Activated CD8-positive, alpha-beta T cell treated with anti-CD3 and anti-CD28 coated beads, Interleukin-2, amount 10 ng/mL, durations not matched to agents 7 days and 5 days (primary cell): ENCODE measurements at regions not wholly inside any gene's neighbourhood (a gene's known extent, or its start where the extent isn't known, plus 50 kb on each side); places are given as distances from the start of the nearest gene placed in this dataset.

Experiments
- ATAC-seq: fragments of 150-1000 bp; cut with Tn5 transposase; one replicate; pipeline ENCODE4 v1.10.0; 2021; ENCODE audit warnings: moderate library complexity
- CTCF ChIA-PET: fragments of 350-600 bp; sonication (Branson Sonifier 250); formaldehyde crosslinking; loops from one replicate; lab custom pipeline; 2021; ENCODE audit warnings: antibody characterized with exemption; lab: Charles Lee
- POLR2A ChIA-PET: fragments of 350-600 bp; sonication (Branson Sonifier 250); formaldehyde crosslinking; loops from one replicate; lab custom pipeline; 2021; ENCODE audit warnings: antibody characterized with exemption; lab: Charles Lee
- DNase-seq: peaks from one replicate; pipeline ENCODE4 v3.0.0-alpha.2; 2020
- H3K27ac Mint-ChIP-seq: one replicate; pipeline ENCODE4 v1.8.0; 2021; ENCODE audit warnings: mild to moderate bottlenecking, mixed read lengths
- H3K27me3 Mint-ChIP-seq: one replicate; pipeline ENCODE4 v1.8.0; 2021; ENCODE audit warnings: low read depth, mixed read lengths
- H3K36me3 Mint-ChIP-seq: one replicate; pipeline ENCODE4 v1.8.0; 2021; ENCODE audit warnings: low read depth, mixed read lengths
- H3K4me1 Mint-ChIP-seq: one replicate; pipeline ENCODE4 v1.8.0; 2021; ENCODE audit warnings: low read depth, mixed read lengths
- H3K4me3 Mint-ChIP-seq: one replicate; pipeline ENCODE4 v1.8.0; 2021; ENCODE audit warnings: mild to moderate bottlenecking, mixed read lengths
- H3K9me3 Mint-ChIP-seq: one replicate; pipeline ENCODE4 v1.8.0; 2022; ENCODE audit warnings: mixed read lengths; ENCODE audit not compliant: insufficient read depth

GRCh38 chr1:177833631-177834030 is 136.2 kb downstream of the SEC16B start:
- ChIA-PET CTCF (no interaction called here), POLR2A (no interaction called here)
- Mint-ChIP-seq H3K27ac (no peak overlapping the region), H3K4me3 (no peak overlapping the region), H3K27me3 (no peaks in the 10 kb centered on the region), H3K36me3 (no peaks in the 10 kb centered on the region), H3K9me3 (peaks cover 8% of the 10 kb centered on the region), H3K4me1 (no peaks in the 10 kb centered on the region)
- no peak for ATAC-seq
- no peak for DNase-seq

GRCh38 chr1:177830531-177831135 is 139.2 kb downstream of the SEC16B start:
- CTCF ChIA-PET = no interaction called here
- Mint-ChIP-seq H3K27me3 (no peaks in the 10 kb centered on the region), H3K36me3 (no peaks in the 10 kb centered on the region), H3K27ac (no peak overlapping the region), H3K9me3 (peaks cover 8% of the 10 kb centered on the region), H3K4me3 (no peak overlapping the region), H3K4me1 (no peaks in the 10 kb centered on the region)
- DNase-seq (no peak), ATAC-seq (no peak)
- POLR2A ChIA-PET = no interaction called here

- no peaks in the 10 kb centered on the region for H3K27me3 Mint-ChIP-seq
- ChIA-PET CTCF (no interaction called here), POLR2A (no interaction called here)
- H3K4me1 Mint-ChIP-seq = peaks cover 2% of the 10 kb centered on the region
- ATAC-seq (no peak), DNase-seq (no peak)
- H3K36me3 Mint-ChIP-seq = no peaks in the 10 kb centered on the region
- H3K4me3 Mint-ChIP-seq = no peak overlapping the region
- H3K27ac Mint-ChIP-seq = no peak overlapping the region
- H3K9me3 Mint-ChIP-seq = peaks cover 7% of the 10 kb centered on the region
Measured at GRCh38 chr1:177825276-177825901, 144.5 kb downstream of the SEC16B start.

- Mint-ChIP-seq H3K4me3 (no peak overlapping the region), H3K36me3 (no peaks in the 10 kb centered on the region), H3K9me3 (peaks cover 5% of the 10 kb centered on the region), H3K27me3 (no peaks in the 10 kb centered on the region), H3K27ac (no peak overlapping the region), H3K4me1 (peaks cover 2% of the 10 kb centered on the region)
- ATAC-seq (no peak), DNase-seq (no peak)
- CTCF ChIA-PET = no interaction called here
- POLR2A ChIA-PET = no interaction called here
Measured at GRCh38 chr1:177824508-177824982, 145.3 kb downstream of the SEC16B start.

GRCh38 chr1:177820213-177820612 is 149.6 kb downstream of the SEC16B start:
- H3K27me3 Mint-ChIP-seq = no peaks in the 10 kb centered on the region
- peaks cover 4% of the 10 kb centered on the region for H3K9me3 Mint-ChIP-seq
- ChIA-PET POLR2A (no interaction called here), CTCF (no interaction called here)
- no peak overlapping the region for H3K4me3 Mint-ChIP-seq
- no peak overlapping the region for H3K27ac Mint-ChIP-seq
- no peaks in the 10 kb centered on the region for H3K36me3 Mint-ChIP-seq
- peaks cover 2% of the 10 kb centered on the region for H3K4me1 Mint-ChIP-seq
- ATAC-seq (no peak), DNase-seq (no peak)

- H3K27ac Mint-ChIP-seq = no peak overlapping the region
- ATAC-seq (no peak), DNase-seq (no peak)
- no peaks in the 10 kb centered on the region for H3K4me1 Mint-ChIP-seq
- POLR2A ChIA-PET = no interaction called here
- H3K4me3 Mint-ChIP-seq = no peak overlapping the region
- no peaks in the 10 kb centered on the region for H3K27me3 Mint-ChIP-seq
- H3K9me3 Mint-ChIP-seq = peaks cover 4% of the 10 kb centered on the region
- CTCF ChIA-PET = no interaction called here
- no peaks in the 10 kb centered on the region for H3K36me3 Mint-ChIP-seq
Measured at GRCh38 chr1:177817937-177818875, 151.7 kb downstream of the SEC16B start.

- no peaks in the 10 kb centered on the region for H3K9me3 Mint-ChIP-seq
- no peaks in the 10 kb centered on the region for H3K4me1 Mint-ChIP-seq
- no peaks in the 10 kb centered on the region for H3K36me3 Mint-ChIP-seq
- ATAC-seq (no peak), DNase-seq (no peak)
- ChIA-PET POLR2A (no interaction called here), CTCF (no interaction called here)
- H3K4me3 Mint-ChIP-seq = no peak overlapping the region
- H3K27ac Mint-ChIP-seq = no peak overlapping the region
- no peaks in the 10 kb centered on the region for H3K27me3 Mint-ChIP-seq
Measured at GRCh38 chr1:177812650-177813049, 157.2 kb downstream of the SEC16B start.

GRCh38 chr1:177812144-177812543 is 157.7 kb downstream of the SEC16B start:
- CTCF ChIA-PET = no interaction called here
- Mint-ChIP-seq H3K27me3 (no peaks in the 10 kb centered on the region), H3K9me3 (no peaks in the 10 kb centered on the region), H3K27ac (no peak overlapping the region), H3K4me1 (no peaks in the 10 kb centered on the region), H3K36me3 (no peaks in the 10 kb centered on the region), H3K4me3 (no peak overlapping the region)
- ATAC-seq (no peak), DNase-seq (no peak)
- POLR2A ChIA-PET = no interaction called here

GRCh38 chr1:177811429-177811828 is 158.4 kb downstream of the SEC16B start:
- Mint-ChIP-seq H3K27ac (no peak overlapping the region), H3K4me1 (no peaks in the 10 kb centered on the region), H3K27me3 (no peaks in the 10 kb centered on the region), H3K4me3 (no peak overlapping the region), H3K9me3 (no peaks in the 10 kb centered on the region), H3K36me3 (no peaks in the 10 kb centered on the region)
- DNase-seq = no peak
- POLR2A ChIA-PET = no interaction called here
- no peak for ATAC-seq
- CTCF ChIA-PET = no interaction called here

- Mint-ChIP-seq H3K27ac (no peak overlapping the region), H3K27me3 (no peaks in the 10 kb centered on the region), H3K9me3 (peaks cover 5% of the 10 kb centered on the region), H3K36me3 (no peaks in the 10 kb centered on the region), H3K4me3 (no peak overlapping the region), H3K4me1 (no peaks in the 10 kb centered on the region)
- ATAC-seq = no peak
- DNase-seq = no peak
- ChIA-PET POLR2A (no interaction called here), CTCF (no interaction called here)
Measured at GRCh38 chr1:177809819-177810218, 160.0 kb downstream of the SEC16B start.

- H3K4me3 Mint-ChIP-seq = no peak overlapping the region
- ATAC-seq (no peak), DNase-seq (no peak)
- peaks cover 5% of the 10 kb centered on the region for H3K4me1 Mint-ChIP-seq
- H3K27me3 Mint-ChIP-seq = no peaks in the 10 kb centered on the region
- ChIA-PET CTCF (no interaction called here), POLR2A (no interaction called here)
- peaks cover 5% of the 10 kb centered on the region for H3K9me3 Mint-ChIP-seq
- H3K27ac Mint-ChIP-seq = no peak overlapping the region
- H3K36me3 Mint-ChIP-seq = no peaks in the 10 kb centered on the region
Measured at GRCh38 chr1:177802304-177802703, 167.6 kb downstream of the SEC16B start.

GRCh38 chr1:177801790-177802189 is 168.1 kb downstream of the SEC16B start:
- Mint-ChIP-seq H3K4me3 (no peak overlapping the region), H3K36me3 (no peaks in the 10 kb centered on the region), H3K27ac (no peak overlapping the region), H3K4me1 (peaks cover 5% of the 10 kb centered on the region), H3K27me3 (no peaks in the 10 kb centered on the region), H3K9me3 (peaks cover 5% of the 10 kb centered on the region)
- no peak for ATAC-seq
- CTCF ChIA-PET = no interaction called here
- no peak for DNase-seq
- POLR2A ChIA-PET = no interaction called here
